K562 (cell line): ENCODE measurements at regions not wholly inside any gene's neighbourhood (a gene's known extent, or its start where the extent isn't known, plus 50 kb on each side); places are given as distances from the start of the nearest gene placed in this dataset.
A peak's percentile ranks its signal among the peaks of the same experiment; 100 is the strongest.

ENCODE experiments used
- ATF1 ChIP-seq, 2 experiments: fragments of 450-650 bp in 1 of 2; IDR thresholded peaks; 2 replicates each; pipeline ENCODE4 v1.6.1; 2016; ENCODE audit warnings: missing compliant biosample characterization in 1 of 2, missing genetic modification characterization in 1 of 2
- CC2D1A ChIP-seq: fragments of 450-650 bp; IDR thresholded peaks from 2 replicates; pipeline ENCODE4 v1.6.1; 2017; ENCODE audit warnings: mild to moderate bottlenecking
- DACH1 ChIP-seq: fragments of 450-650 bp; IDR thresholded peaks from 2 replicates; pipeline ENCODE4 v1.6.1; 2018; ENCODE audit not compliant: partially characterized antibody
- HEY1 ChIP-seq: fragments of 250-450 bp; sonication (Bioruptor Pico); IDR thresholded peaks from 2 replicates; pipeline ENCODE4 v1.5.0; 2020; ENCODE audit warnings: mild to moderate bottlenecking, moderate library complexity, borderline replicate concordance
- HMGN3 ChIP-seq: IDR thresholded peaks from 2 replicates; pipeline ENCODE4 v1.6.1; 2011; ENCODE audit warnings: borderline replicate concordance, low read depth, mild to moderate bottlenecking, mixed read lengths, low read length; ENCODE audit not compliant: insufficient read length; ENCODE audit errors: extremely low read depth
- KDM2B ChIP-seq: fragments of 250-450 bp; sonication (Bioruptor Pico); IDR thresholded peaks from 2 replicates; pipeline ENCODE4 v1.8.0; 2021; ENCODE audit warnings: mild to moderate bottlenecking, moderate library complexity
- PRMT5 ChIP-seq: sonication (generic); formaldehyde crosslinking; IDR thresholded peaks from 2 replicates; pipeline ENCODE4 v1.5.0; 2020; ENCODE audit warnings: missing genetic modification reagents
- RUNX1 ChIP-seq: sonication (generic); IDR thresholded peaks from 2 replicates; pipeline ENCODE4 v1.6.1; 2016; ENCODE audit warnings: antibody characterized with exemption, low read depth
- SMC3 ChIP-seq: conservative IDR thresholded peaks from 2 replicates; pipeline ENCODE4 v1.6.1; 2011; ENCODE audit warnings: low read depth, low read length, improper control_type of control experiment; ENCODE audit not compliant: insufficient read depth
- ZNF384 ChIP-seq: IDR thresholded peaks from 2 replicates; pipeline ENCODE4 v1.6.1; 2012; ENCODE audit warnings: low read depth, low read length, improper control_type of control experiment
- ZNF551 ChIP-seq: fragments of 250-450 bp; sonication (Bioruptor Pico); IDR thresholded peaks from 2 replicates; pipeline ENCODE4 v1.5.0; 2021; ENCODE audit warnings: mild to moderate bottlenecking, moderate library complexity
- ZNF57 ChIP-seq: fragments of 450-650 bp; formaldehyde crosslinking; IDR thresholded peaks from 2 replicates; pipeline ENCODE4 v1.4.0; 2020; ENCODE audit warnings: mild to moderate bottlenecking, moderate library complexity
- TF ChIP-seq, protein P1 (sequence below): sonication (generic); formaldehyde crosslinking; IDR thresholded peaks from 2 replicates; pipeline ENCODE4 v1.8.0; 2022; ENCODE audit warnings: missing genetic modification reagents, mild to moderate bottlenecking, borderline replicate concordance
- TF ChIP-seq, protein P2 (sequence below): fragments of 250-450 bp; sonication (Bioruptor Pico); IDR thresholded peaks from 2 replicates; pipeline ENCODE4 v1.5.0; 2021
- TF ChIP-seq, protein P3 (sequence below), 3 experiments: IDR thresholded peaks in 2 of 3; conservative IDR thresholded peaks in 1 of 3; 2 replicates each; pipeline ENCODE4 v1.5.1; 2011 to 2012; ENCODE audit warnings: low read length in 3 of 3, mild to moderate bottlenecking in 3 of 3, control low read depth in 2 of 3, improper control_type of control experiment in 1 of 3, inconsistent platforms in 1 of 3, low read depth in 1 of 3, mixed read lengths in 1 of 3, moderate library complexity in 1 of 3; ENCODE audit not compliant: insufficient read depth in 2 of 3
- TF ChIP-seq, protein P4 (sequence below): fragments of 450-650 bp; formaldehyde crosslinking; IDR thresholded peaks from 2 replicates; pipeline ENCODE4 v1.4.0; 2020; ENCODE audit warnings: mild to moderate bottlenecking, moderate library complexity
- TF ChIP-seq, protein P5 (sequence below): fragments of 250-450 bp; sonication (Bioruptor Pico); IDR thresholded peaks from 2 replicates; pipeline ENCODE4 v1.5.0; 2021; ENCODE audit warnings: mild to moderate bottlenecking, borderline replicate concordance
- TF ChIP-seq, protein P6 (sequence below): sonication (generic); formaldehyde crosslinking; IDR thresholded peaks from 2 replicates; pipeline ENCODE4 v1.8.0; 2022; ENCODE audit warnings: missing genetic modification reagents, mild to moderate bottlenecking, moderate library complexity, borderline replicate concordance

DNA sequence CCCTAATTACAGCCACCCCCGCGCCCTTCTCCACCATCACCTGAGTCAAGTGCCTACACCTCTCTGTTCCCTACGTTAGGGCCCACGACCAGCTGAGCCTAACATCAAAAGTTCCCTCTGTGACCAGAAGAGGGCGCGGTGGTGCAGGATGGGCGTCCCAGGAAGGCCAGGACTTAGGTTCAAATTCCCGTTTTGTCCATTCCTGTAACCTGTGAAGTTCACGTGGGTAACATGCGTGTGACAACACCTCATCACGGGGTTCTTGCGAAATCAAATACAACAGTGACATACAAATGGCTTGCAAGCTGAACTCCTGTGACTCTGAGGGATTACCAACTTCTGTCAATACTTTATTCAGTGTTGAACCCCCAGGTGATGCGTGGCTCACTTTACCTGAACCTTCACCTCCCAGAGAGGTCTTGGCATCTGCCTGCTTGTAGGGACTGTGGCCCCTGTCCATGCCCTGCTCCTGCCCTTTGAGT, 207.9 kb downstream of the ARL4C start (continued):
- TF ChIP-seq, protein P1, sequence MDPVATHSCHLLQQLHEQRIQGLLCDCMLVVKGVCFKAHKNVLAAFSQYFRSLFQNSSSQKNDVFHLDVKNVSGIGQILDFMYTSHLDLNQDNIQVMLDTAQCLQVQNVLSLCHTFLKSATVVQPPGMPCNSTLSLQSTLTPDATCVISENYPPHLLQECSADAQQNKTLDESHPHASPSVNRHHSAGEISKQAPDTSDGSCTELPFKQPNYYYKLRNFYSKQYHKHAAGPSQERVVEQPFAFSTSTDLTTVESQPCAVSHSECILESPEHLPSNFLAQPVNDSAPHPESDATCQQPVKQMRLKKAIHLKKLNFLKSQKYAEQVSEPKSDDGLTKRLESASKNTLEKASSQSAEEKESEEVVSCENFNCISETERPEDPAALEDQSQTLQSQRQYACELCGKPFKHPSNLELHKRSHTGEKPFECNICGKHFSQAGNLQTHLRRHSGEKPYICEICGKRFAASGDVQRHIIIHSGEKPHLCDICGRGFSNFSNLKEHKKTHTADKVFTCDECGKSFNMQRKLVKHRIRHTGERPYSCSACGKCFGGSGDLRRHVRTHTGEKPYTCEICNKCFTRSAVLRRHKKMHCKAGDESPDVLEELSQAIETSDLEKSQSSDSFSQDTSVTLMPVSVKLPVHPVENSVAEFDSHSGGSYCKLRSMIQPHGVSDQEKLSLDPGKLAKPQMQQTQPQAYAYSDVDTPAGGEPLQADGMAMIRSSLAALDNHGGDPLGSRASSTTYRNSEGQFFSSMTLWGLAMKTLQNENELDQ (CRISPR knock-in tag): no peak
- TF ChIP-seq HEY1 (CRISPR knock-in tag) (no peak), RUNX1 (no peak), DACH1 (no peak), ZNF384 (no peak), PRMT5 (CRISPR knock-in tag) (no peak), HMGN3 (no peak), SMC3 (peak; percentile 43; the same call in 1 of the 2 replicates), ZNF551 (no peak), ATF1 (CRISPR knock-in tag; IDR thresholded peaks at IDR 0.05) (no peak), ATF1 (tag; IDR thresholded peaks at IDR 0.05) (no peak), ZNF57 (CRISPR knock-in tag) (no peak), KDM2B (CRISPR knock-in tag) (no peak), CC2D1A (no peak)
- TF ChIP-seq, protein P2, sequence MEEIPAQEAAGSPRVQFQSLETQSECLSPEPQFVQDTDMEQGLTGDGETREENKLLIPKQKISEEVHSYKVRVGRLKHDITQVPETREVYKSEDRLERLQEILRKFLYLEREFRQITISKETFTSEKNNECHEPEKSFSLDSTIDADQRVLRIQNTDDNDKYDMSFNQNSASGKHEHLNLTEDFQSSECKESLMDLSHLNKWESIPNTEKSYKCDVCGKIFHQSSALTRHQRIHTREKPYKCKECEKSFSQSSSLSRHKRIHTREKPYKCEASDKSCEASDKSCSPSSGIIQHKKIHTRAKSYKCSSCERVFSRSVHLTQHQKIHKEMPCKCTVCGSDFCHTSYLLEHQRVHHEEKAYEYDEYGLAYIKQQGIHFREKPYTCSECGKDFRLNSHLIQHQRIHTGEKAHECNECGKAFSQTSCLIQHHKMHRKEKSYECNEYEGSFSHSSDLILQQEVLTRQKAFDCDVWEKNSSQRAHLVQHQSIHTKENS (CRISPR knock-in tag): no peak
- TF ChIP-seq, protein P3, sequence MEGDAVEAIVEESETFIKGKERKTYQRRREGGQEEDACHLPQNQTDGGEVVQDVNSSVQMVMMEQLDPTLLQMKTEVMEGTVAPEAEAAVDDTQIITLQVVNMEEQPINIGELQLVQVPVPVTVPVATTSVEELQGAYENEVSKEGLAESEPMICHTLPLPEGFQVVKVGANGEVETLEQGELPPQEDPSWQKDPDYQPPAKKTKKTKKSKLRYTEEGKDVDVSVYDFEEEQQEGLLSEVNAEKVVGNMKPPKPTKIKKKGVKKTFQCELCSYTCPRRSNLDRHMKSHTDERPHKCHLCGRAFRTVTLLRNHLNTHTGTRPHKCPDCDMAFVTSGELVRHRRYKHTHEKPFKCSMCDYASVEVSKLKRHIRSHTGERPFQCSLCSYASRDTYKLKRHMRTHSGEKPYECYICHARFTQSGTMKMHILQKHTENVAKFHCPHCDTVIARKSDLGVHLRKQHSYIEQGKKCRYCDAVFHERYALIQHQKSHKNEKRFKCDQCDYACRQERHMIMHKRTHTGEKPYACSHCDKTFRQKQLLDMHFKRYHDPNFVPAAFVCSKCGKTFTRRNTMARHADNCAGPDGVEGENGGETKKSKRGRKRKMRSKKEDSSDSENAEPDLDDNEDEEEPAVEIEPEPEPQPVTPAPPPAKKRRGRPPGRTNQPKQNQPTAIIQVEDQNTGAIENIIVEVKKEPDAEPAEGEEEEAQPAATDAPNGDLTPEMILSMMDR (IDR thresholded peaks at IDR 0.05 in 2 of 3, conservative IDR thresholded peaks at IDR 0.05 in 1 of 3; ENCODE audit: insufficient read depth in 2 of 3, low read depth in 1 of 3, low read length in 3 of 3): peak; percentile 62 to 71 (median 66)
- TF ChIP-seq, protein P4, sequence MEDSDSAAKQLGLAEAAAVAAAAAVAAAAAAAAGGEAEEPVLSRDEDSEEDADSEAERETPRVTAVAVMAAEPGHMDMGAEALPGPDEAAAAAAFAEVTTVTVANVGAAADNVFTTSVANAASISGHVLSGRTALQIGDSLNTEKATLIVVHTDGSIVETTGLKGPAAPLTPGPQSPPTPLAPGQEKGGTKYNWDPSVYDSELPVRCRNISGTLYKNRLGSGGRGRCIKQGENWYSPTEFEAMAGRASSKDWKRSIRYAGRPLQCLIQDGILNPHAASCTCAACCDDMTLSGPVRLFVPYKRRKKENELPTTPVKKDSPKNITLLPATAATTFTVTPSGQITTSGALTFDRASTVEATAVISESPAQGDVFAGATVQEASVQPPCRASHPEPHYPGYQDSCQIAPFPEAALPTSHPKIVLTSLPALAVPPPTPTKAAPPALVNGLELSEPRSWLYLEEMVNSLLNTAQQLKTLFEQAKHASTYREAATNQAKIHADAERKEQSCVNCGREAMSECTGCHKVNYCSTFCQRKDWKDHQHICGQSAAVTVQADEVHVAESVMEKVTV (CRISPR knock-in tag): no peak
- TF ChIP-seq, protein P5, sequence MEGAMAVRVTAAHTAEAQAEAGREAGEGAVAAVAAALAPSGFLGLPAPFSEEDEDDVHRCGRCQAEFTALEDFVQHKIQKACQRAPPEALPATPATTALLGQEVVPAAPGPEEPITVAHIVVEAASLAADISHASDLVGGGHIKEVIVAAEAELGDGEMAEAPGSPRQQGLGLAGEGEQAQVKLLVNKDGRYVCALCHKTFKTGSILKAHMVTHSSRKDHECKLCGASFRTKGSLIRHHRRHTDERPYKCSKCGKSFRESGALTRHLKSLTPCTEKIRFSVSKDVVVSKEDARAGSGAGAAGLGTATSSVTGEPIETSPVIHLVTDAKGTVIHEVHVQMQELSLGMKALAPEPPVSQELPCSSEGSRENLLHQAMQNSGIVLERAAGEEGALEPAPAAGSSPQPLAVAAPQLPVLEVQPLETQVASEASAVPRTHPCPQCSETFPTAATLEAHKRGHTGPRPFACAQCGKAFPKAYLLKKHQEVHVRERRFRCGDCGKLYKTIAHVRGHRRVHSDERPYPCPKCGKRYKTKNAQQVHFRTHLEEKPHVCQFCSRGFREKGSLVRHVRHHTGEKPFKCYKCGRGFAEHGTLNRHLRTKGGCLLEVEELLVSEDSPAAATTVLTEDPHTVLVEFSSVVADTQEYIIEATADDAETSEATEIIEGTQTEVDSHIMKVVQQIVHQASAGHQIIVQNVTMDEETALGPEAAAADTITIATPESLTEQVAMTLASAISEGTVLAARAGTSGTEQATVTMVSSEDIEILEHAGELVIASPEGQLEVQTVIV (CRISPR knock-in tag): no peak
- TF ChIP-seq, protein P6, sequence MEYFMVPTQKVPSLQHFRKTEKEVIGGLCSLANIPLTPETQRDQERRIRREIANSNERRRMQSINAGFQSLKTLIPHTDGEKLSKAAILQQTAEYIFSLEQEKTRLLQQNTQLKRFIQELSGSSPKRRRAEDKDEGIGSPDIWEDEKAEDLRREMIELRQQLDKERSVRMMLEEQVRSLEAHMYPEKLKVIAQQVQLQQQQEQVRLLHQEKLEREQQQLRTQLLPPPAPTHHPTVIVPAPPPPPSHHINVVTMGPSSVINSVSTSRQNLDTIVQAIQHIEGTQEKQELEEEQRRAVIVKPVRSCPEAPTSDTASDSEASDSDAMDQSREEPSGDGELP: peak; percentile 46; the same call in 1 of the 2 replicates
